Progenitor cell of endocrine pancreas (in vitro differentiated cells): ENCODE measurements at regions not wholly inside any gene's neighbourhood (a gene's known extent, or its start where the extent isn't known, plus 50 kb on each side); places are given as distances from the start of the nearest gene placed in this dataset.

Experiments used
- DNase-seq: peaks from one replicate; pipeline ENCODE4 v3.0.0; 2021; ENCODE audit warnings: low spot score; ENCODE audit not compliant: unreplicated experiment
- H3K27ac Mint-ChIP-seq: 2 replicates; pipeline ENCODE4 v1.8.0; 2021; ENCODE audit warnings: mild to moderate bottlenecking, moderate library complexity, mixed read lengths
- H3K27me3 Mint-ChIP-seq: 2 replicates; pipeline ENCODE4 v1.8.0; 2021; ENCODE audit warnings: mixed read lengths
- H3K36me3 Mint-ChIP-seq: 2 replicates; pipeline ENCODE4 v1.8.0; 2022; ENCODE audit warnings: mixed read lengths; ENCODE audit not compliant: insufficient read depth
- H3K4me1 Mint-ChIP-seq: 2 replicates; pipeline ENCODE4 v1.8.0; 2021; ENCODE audit warnings: low read depth, mixed read lengths
- H3K4me3 Mint-ChIP-seq: 2 replicates; pipeline ENCODE4 v1.8.0; 2021; ENCODE audit warnings: low read depth, mild to moderate bottlenecking, moderate library complexity, mixed read lengths
- H3K9me3 Mint-ChIP-seq: 2 replicates; pipeline ENCODE4 v1.8.0; 2021; ENCODE audit warnings: low read depth, mixed read lengths
- CTCF ChIP-seq: fragments of 200-600 bp; sonication (generic); IDR thresholded peaks from one replicate; pipeline ENCODE4 v1.5.0; 2021; ENCODE audit warnings: antibody characterized with exemption, mild to moderate bottlenecking; ENCODE audit not compliant: unreplicated experiment

- no peaks in the 10 kb centered on the region for H3K9me3 Mint-ChIP-seq
- H3K27ac Mint-ChIP-seq: no peak overlapping the region
- no peaks in the 10 kb centered on the region for H3K4me1 Mint-ChIP-seq
- DNase-seq: no peak
- TF ChIP-seq CTCF: no peak
- H3K27me3 Mint-ChIP-seq: no peaks in the 10 kb centered on the region
- no peaks in the 10 kb centered on the region for H3K36me3 Mint-ChIP-seq
- no peak overlapping the region for H3K4me3 Mint-ChIP-seq
Measured at GRCh38 chr21:16796776-16797175, 716.1 kb upstream of the CXADR start.

GRCh38 chr21:16797540-16797939, 715.3 kb upstream of the CXADR start:
- no peak for TF ChIP-seq CTCF
- no peak overlapping the region for H3K4me3 Mint-ChIP-seq
- no peak overlapping the region for H3K27ac Mint-ChIP-seq
- no peaks in the 10 kb centered on the region for H3K4me1 Mint-ChIP-seq
- DNase-seq: no peak
- no peaks in the 10 kb centered on the region for H3K36me3 Mint-ChIP-seq
- no peaks in the 10 kb centered on the region for H3K27me3 Mint-ChIP-seq
- no peaks in the 10 kb centered on the region for H3K9me3 Mint-ChIP-seq

GRCh38 chr21:16797966-16798365, 714.9 kb upstream of the CXADR start:
- Mint-ChIP-seq H3K36me3 (no peaks in the 10 kb centered on the region), H3K27me3 (no peaks in the 10 kb centered on the region), H3K27ac (no peak overlapping the region), H3K4me1 (no peaks in the 10 kb centered on the region), H3K4me3 (no peak overlapping the region), H3K9me3 (no peaks in the 10 kb centered on the region)
- no peak for DNase-seq
- no peak for TF ChIP-seq CTCF

- Mint-ChIP-seq H3K9me3 (peaks cover 11% of the 10 kb centered on the region), H3K4me3 (no peak overlapping the region), H3K4me1 (no peaks in the 10 kb centered on the region), H3K36me3 (no peaks in the 10 kb centered on the region), H3K27ac (no peak overlapping the region), H3K27me3 (no peaks in the 10 kb centered on the region)
- TF ChIP-seq CTCF: no peak
- DNase-seq: no peak
Measured at GRCh38 chr21:16800536-16801275, 712.1 kb upstream of the CXADR start.

- Mint-ChIP-seq H3K4me3 (no peak overlapping the region), H3K4me1 (no peaks in the 10 kb centered on the region)
Measured at GRCh38 chr21:16811011-16811410, 701.8 kb upstream of the CXADR start.

More at GRCh38 chr21:16811011-16811410, 701.8 kb upstream of the CXADR start:
- Mint-ChIP-seq H3K36me3 (no peaks in the 10 kb centered on the region), H3K9me3 (no peaks in the 10 kb centered on the region), H3K27me3 (no peaks in the 10 kb centered on the region), H3K27ac (no peak overlapping the region)
- DNase-seq: no peak
- TF ChIP-seq CTCF: no peak
